Stimulated activated CD4-positive, alpha-beta T cell treated with anti-CD3 and anti-CD28 coated beads, Interleukin-15, amount 100 ng/mL, for 24 hours (primary cell): ENCODE measurements at regions not wholly inside any gene's neighbourhood (a gene's known extent, or its start where the extent isn't known, plus 50 kb on each side); places are given as distances from the start of the nearest gene placed in this dataset.
"Not testable (repeated sequence)": the region's sequence is repeated elsewhere in the genome, so short reads cannot be mapped to it uniquely, and the experiment has no call there.

Experiments
- DNase-seq: peaks from one replicate; pipeline ENCODE4 v3.0.0-alpha.2; 2020

DNA sequence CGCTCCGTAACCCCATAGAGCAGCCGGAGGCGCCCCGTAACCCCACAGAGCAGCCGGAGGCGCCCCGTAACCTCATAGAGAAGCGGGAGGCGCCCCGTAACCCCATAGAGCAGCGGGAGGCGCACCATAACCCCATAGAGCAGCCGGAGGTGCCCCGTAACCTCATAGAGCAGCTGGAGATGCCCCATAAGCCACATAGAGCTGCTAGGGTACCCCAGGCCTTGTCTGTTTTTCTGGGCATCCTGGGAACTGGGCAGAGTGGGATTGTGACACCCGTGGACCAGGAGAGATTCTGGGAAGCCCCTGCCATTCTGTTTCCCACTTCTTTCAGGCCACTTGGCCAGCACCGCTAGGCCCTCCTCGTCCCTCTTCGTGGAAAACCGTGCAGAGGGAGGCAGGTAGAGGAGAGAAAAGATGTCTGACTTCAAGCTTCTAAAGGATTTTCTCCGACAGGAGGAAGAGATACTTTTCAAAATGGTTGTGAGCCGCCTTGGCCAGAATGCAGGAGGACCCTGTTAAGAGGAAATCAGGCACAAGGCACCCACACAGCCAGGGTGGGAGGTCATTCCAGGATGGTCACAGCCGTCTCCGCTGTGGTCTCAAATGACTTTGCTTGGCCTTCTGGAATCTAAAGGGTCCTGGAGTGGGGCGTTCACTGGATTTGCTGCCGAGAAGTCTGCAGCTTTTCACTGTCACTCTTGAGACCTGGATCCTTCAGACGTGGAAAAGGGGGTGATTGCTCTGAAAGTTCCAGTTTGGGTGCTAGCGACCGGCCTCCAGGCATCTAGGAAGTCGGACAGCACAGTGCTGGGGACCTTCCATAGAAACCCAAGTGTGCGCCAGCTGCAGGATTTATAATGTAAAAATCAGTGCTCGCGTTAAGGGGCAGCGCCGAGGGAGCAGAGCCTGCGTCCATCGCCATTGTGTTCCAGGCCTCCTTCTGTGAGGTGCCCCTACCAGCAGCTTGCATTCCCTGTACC, 178.3 kb upstream of the ZNF469 start:
- DNase-seq: not testable (repeated sequence)

DNA sequence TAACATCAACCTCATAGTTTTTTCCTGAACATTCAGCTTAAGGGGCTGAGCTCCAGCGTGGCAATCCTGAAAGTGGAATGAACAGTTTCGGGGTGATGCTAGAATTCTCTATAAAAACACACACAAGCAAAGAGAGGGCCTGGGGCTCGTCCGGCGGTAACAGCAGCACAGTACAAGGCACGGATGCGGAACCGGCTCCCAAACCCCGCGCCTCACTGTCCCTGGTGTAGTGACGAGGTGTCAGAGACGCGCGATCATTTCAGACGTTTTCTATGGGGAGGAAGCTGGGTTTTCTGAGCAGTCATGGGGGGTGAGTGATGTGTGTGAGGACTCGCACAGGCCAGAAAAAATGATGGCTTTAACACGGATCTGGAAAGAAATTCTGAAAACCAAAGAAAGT, 177.3 kb upstream of the ZNF469 start:
- not testable (repeated sequence) for DNase-seq

DNA sequence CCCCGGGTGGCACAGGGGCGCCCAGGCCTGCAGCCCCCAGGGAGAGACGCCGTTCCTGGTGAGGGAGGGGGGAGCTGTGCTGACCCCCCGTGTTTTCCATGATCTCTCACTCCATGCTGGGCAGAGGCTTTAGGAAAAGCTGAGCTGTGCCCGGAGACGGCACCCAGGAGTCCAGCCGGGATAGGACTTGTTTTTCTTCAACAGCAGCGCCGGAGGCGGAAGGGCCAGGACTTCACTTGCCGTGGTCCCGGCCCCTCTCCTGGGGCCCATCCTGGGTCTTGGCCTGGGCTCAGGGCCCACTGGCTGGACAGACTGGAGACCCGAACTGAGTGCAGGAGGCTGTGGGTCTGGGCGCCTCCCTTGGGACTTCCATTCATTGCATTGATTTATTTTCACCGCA, 176.8 kb upstream of the ZNF469 start:
- DNase-seq: not testable (repeated sequence)

DNA sequence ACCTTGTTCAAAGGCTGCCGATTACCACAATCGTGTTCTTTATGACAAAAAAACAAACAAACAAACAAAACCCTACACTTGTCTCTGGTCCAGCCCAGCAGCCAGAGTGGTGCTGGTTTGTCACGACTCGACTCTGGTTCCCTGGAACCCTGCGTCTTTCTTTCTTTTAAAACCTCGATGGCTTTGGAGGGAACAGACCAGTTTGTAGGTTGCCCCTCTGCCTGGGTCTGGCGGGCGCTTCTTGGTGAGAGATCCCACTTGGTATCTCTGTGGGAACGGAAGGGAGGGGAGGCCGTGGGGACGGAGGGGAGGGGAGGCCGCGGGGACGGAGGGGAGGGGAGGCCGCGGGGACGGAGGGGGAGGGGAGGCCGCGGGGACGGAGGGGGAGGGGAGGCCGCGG, 176.2 kb upstream of the ZNF469 start:
- not testable (repeated sequence) for DNase-seq

DNA sequence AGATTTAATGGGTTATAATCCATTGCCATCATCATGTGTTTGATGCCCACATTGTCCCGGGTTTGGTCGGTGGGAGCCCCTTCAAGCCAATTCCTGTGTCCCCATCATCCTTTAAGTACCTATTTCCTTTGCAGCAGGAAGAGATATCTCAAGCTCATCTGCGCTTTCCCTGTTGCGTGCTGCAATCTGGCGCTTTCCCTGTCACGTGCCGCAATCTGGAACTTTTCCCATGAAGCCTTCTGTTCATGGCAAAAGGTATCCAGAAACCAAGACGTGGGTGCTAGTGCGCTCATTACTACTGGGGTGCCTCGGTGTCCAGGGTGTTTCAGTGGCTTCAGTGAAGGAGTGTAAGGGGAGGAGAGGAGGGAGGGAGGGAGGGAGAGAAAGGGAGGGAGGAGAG, 174.6 kb upstream of the ZNF469 start:
- DNase-seq: no peak

DNA sequence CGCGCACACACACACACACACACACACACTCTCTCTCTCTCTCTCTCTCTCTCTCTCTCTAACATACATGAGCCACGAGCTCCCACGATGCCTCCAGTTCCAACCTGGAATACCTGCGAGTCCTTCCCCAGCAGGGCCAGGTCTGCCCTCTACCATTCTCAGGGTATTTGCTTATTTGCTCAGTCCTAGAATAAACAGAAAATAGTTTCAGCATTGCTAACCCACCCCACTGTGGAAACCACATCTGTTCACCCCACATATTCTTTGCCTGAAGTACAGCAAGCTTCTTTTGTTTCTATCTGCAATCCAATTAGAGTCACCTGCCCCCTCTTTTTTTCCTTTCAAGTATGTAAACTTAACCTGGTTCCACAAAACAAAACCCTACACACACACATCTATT, 174.0 kb upstream of the ZNF469 start:
- DNase-seq: not testable (repeated sequence)

DNA sequence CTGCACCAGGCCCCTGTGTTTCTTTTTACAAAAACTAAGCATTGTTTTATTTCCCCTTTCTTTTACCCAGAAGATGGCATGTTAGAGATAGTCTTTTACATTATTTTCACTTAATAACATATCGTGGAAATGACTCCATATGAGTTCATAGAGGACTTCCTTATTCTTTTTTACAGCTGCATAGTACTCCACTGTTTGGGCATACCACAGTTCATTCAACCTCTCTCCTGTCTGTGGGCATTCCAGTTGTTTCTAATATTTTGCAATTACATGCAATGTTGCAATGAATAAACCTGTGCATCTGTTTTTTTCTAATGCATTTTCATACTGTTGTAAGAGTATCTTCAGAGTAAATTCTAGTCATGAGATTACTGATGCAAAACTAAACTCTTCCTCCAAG, 173.2 kb upstream of the ZNF469 start:
- DNase-seq: not testable (repeated sequence)

DNA sequence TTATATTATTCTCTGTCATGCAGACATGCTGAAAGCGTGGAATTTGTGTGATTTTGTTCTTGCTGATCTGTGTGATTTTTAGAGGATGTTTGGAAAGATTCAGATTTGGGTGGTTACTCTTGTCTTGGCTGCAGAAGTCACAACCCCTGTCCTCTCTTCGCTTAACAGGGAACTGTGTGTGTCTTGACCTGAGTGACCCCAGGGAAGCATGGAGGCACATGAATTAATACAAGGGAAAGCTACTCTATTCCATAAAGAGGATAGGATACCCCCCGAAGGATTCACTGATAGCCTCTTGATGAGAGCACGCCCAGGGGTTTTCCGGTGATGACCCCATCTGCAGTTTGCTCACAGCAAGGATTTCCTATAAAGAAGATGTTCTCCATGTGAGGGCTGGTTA, 168.8 kb upstream of the ZNF469 start:
- DNase-seq: not testable (repeated sequence)

DNA sequence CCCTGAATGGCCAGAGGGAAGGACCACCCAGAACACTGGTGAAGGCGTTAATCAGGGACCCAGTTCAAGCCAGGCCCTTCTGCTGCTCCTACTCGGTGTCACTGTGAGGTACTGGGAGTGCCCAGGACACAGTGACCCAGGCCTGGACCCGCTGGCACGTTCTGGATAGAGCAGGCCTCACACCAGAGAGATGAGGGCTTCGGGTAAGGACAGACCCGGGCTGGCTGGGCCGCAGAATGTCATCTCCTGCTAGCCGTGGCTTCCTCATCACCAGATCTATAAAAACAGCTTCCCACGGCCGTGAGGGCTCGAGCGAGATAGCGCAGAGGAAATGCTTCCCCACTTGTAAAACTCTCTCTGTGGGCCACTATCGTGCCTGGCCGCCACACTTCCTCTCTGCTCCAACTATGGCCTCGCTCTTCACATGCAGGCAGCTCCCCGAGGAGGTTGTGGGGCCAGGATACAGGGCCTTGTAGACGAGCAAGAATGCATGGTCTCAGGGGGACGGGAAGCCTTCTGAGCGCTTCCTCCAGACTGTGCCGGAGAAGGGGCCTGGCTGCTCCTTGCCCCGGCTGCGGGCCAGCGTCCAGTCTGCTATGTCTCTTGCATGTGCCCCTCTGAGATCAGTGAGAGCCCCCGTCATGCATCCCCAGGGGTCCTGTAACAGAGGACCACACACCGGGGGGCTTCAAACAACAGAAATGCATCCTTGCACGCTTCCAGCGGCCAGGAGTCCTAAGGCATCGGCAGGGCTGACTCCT, 161.6 kb upstream of the ZNF469 start:
- DNase-seq: not testable (repeated sequence)

DNA sequence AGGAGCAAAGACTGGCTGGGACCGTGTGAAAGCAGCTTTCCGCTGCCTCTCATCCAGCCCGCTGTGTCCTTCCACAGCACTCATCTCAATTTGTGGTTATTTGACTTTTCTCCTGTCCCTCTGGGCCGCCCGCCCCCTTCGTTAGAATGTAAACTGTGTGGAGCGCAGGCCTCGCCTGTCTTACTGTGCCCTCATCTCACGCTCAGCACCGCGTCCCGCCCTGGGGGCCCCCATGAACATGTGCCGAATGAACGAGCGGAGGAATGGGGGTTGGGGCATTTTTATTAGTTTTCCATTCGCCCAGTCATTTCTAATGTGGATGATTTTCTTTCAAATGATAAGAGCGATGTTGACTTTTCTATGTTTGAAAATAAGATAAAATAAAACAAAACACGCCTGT, 159.1 kb upstream of the ZNF469 start:
- DNase-seq: not testable (repeated sequence)

DNA sequence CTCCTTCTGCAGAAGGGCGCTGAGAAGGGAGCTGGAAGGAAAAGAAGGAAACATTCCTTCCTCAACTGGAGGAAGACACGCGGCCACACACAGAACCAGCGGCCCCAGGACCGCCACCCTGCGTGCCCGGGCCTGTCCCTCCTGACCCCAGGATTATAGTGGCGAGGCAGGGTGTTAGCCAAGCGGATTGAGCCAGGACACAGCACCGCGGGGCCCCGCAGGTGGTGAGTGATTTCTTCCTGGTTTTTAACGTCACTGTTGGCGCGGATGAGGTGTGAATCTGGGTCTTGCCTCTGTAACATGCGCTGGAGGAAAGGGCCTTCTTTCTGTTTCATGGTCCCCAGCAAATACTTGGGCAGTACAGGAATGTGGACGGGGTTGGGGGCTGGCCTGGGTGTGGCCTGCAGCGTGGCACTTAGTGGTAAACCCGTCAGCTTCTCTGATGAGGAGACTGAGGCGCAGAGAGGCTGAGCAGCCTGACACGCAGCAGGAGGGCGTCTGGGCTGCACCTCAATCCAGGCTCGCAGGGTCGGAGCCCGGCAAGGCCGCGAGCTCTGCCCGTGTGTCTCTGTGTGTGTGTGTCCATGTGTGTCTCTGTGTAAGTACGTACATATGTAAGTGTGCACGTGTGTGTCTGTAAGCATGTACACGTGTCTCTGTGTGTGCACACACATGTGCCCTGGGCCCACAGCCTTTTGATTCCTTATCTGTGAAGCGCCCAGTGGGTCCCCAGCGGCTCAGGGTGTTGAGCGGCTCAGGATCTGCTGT, 158.4 kb upstream of the ZNF469 start:
- DNase-seq: not testable (repeated sequence)

DNA sequence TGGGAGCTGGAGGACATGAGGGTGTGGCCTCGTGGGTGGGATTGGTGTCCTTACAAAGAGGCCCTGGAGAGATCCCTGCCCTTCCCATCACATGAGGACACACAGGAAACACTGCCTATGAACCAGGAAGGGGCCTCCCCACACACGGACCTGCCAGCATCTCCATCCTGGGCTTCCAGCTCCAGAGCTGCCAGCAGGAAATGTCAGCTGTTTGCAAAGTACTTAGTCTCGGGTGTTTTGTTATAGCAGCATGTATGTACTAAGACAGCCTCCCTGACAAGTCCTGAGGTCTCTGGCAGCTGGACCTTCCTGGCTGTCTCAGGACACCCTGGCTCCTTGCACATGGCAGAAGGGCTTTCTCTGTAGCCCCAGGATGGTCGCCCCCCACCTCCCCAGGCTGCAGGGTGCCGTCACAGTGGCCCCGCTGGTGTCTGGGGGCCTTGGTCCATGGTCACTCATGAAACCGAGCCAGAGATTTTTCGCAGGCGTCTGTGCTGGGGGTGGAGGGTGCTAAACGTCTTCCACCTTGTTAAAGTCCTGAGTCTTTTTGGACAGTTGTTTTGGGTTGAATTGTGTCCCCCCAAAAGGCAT, 157.0 kb upstream of the ZNF469 start:
- DNase-seq: not testable (repeated sequence)

DNA sequence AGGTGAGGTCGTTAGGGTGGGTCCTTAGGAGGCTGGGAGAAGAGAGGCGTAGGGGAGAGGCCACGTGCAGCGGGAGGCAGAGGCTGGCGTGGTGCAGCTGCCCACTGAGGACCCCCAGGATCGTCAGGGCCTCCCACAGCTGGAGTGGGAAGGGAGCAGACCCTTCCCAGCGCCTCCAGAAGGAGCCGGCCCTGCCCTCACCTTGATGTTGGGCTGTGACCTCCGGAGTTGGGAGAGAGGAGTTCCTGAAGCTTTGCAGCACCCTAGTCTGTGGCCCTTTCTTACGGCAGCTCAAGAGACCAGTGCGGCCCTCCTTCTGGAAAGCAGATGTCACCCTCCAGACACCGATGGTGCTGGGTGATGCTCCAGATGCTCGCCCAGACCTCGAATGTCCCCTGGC, 156.5 kb upstream of the ZNF469 start:
- DNase-seq: not testable (repeated sequence)

DNA sequence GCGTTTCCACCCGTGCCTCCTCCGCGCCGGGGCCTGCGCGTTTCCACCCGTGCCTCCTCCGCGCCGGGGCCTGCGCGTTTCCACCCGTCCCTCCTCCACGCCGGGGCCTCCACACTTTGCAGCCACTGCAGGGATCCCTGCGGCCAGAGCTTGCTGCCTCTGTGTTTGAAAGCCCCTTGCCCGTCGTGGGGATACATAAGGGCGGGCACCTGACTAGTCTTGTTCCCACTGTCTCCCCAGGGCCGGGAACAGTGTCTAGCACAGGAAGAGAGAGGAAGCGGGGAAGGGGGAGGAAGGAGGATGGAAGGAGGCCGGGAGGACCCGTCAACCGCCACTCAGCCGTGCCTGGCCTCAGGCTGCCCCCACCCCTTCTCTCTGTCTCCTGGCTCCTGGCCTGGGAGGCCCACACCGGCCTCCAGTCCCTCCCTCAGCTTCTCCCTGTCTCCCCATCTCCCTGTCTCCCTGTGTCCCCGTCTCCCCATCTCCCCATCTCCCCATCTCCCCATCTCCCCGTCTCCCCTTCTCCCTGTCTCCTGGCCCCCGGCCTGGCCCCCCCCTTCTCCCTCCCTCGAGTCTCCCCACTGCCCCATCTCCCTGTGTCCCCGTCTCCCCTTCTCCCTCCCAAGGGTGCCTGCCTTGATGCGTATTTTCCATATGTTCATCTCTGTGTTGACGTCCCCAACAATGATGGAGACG, 155.6 kb upstream of the ZNF469 start:
- DNase-seq: not testable (repeated sequence)

DNA sequence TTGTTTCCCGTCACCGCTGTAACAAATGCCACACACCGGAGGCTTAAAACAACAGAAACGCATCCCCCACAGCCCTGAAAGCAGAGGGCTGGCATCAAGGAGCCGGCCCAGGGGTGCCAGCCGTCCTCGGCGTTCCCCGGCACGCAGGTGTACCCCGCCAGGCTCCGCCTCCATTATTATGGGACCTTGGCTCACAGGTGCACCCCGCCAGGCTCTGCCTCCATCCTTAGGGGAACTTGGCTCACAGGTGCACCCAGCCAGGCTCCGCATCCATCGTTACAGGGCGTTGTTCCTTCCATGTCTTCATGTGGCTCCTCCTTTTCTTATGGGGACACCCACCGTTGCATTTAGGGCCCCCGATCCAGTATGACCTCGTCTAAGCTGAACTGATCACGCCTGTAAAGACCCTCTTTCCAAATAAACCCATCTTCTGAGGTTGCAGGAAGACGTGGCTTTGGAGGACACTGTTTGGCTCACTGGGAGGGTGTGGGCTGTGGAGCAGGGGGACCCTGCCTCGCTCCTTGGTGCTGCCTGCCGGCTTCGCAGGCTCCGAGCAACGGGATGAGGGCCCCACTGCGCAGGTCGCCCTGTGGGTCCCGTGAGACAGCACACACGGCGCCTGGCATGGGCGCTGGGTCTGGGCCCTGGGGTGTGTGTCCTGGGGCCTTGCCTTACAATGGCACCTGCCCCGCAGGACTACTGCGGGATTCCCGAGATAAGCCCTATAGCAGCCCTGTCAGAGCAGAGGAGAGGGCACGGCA, 154.9 kb upstream of the ZNF469 start:
- DNase-seq: not testable (repeated sequence)

DNA sequence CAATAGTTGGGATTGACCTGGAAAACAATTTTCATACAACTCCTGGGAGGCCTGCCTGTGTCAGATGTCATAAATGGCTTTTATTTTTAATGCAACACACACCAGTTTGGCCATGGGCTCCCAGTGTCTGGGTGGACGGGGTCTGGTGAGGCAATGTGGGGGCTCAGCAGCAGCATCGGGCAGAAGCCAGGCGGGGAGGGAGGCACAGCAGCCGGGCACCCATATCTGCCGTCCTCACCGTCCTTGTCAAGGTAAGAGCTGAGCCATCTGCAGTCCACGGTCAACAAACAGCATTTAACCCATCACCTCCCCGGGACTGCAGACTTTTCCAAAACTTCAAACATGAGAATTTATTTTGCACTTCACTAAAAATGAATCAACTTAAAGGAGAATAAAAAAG, 154.0 kb upstream of the ZNF469 start:
- not testable (repeated sequence) for DNase-seq

DNA sequence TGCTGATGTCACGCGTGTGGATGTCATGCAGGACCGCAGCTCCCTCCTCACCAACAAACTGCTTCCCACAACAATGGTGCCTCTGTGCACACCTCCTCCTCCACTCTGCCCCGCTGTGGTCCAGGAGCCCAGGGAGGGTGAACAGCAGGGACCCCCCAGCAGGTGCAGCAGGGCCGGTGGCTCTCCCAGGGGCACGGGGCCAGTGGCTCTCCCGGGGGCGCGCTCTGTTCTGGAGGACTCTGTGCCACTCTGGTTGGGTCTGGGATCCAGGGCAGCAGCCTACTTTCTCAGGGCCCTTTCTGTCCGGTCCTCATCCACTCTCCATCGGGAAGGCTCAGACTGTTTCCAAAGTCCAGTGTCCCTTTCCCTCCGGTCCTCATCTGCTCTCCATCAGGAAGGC, 153.0 kb upstream of the ZNF469 start:
- DNase-seq: not testable (repeated sequence)

DNA sequence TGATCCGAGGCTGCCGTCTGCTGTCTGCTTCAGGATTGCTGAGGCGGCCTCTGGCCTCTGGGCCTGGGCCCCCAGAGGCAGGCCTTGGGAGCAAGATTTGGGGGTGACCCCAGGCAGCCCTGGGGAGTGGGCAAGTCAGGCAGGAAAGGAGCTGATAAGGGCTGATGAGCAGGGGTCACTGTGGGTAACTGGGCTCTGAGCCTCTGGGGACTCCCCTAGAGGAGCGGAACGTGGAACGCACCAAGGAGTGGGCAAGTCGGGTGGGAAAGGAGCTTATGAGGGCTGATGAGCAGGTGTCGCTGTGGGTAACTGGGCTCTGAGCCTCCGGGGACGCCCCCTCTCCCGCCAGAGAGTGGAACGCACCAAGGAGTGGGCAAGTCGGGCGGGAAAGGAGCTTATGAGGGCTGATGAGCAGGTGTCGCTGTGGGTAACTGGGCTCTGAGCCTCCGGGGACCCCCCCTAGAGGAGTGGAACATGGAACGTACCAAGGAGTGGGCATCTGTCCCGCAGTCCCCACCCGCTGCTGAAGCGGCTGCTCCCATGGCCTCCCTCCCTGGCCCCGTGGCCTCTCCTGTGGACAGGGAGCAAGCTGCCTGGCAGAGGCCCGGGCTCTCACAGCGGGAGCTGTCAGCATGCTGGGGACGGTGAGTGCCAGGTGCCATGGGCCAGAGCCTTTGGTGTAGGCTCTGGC, 152.3 kb upstream of the ZNF469 start:
- not testable (repeated sequence) for DNase-seq

DNA sequence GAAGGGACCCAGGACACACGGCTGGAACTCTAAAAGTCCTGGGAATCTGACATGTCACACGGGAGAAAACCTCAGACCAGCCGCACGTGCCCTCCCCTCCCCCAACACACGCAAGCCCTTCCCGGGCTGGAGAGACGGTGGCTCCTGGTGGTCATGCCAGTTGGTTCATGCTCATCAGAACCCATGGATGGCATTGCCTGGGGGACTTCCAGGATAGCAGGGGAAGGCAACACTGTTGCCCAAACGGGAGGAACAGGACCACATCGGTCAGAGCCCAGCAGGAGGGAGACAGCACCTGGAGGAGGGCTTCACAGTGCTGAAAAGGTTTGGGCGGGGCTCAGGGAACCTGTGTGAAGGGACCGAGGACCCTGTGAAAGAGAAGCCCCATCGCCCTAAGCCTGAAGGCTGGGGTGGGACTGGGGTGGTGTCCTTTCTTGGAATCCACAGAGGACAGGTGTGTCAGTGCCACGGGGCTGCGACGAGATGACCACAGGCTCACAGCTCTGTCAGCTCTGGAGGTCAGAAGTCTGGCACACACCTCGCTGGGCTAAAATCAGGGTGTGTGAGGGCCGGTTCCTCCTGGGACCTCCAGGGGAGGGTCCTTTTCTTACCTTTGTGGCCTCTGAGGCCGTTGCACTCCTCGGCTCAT, 151.7 kb upstream of the ZNF469 start:
- not testable (repeated sequence) for DNase-seq

DNA sequence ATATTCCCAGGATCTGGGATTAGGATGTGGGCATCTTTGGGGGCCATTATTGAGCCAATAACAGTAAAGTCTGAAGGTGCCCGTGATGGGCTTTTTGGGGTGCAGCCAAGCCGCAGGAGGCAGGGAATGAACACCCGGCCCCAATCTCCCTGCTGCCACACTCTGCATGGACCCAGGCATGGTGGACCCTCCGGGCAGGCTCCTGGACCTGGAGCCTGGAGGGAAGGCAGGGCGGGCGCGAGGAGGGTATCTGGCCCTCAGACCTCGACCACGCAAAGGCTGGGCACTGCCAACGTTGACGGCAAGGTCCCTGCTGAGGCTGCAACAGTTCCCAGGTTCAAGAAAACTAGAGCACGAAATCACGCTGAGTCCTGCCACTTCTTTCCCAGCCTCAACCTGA, 150.9 kb upstream of the ZNF469 start:
- DNase-seq: not testable (repeated sequence)
